ENCODE measurements at regions not wholly inside any gene's neighbourhood (a gene's known extent, or its start where the extent isn't known, plus 50 kb on each side); places are given as distances from the start of the nearest gene placed in this dataset.

GRCh38 chr1:94599095-94599813 lies 57.7 kb upstream of the F3 start:
- peak in 21 of 56 donors; percentile 6 to 55 (median 13) for DNase-seq

- no peak for DNase-seq
Observed at GRCh38 chr1:94597701-94598100, 56.1 kb upstream of the F3 start.

- DNase-seq = no peak
Observed at GRCh38 chr1:94596260-94596659, 54.7 kb upstream of the F3 start.

- no peak for DNase-seq
Observed at GRCh38 chr1:94595658-94596057, 54.1 kb upstream of the F3 start.

GRCh38 chr1:94593611-94594010 lies 52.1 kb upstream of the F3 start:
- no peak for DNase-seq

GRCh38 chr1:94592571-94592920 lies 51.0 kb upstream of the F3 start:
- peak in 10 of 56 donors; percentile 30 to 87 (median 76) for DNase-seq

- DNase-seq = peak in 45 of 56 donors; percentile 20 to 89 (median 60)
Observed at GRCh38 chr1:94591823-94592570, 50.4 kb upstream of the F3 start.

Measured in amygdala (tissue), 56 donors.